ENCODE measurements at regions not wholly inside any gene's neighbourhood (a gene's known extent, or its start where the extent isn't known, plus 50 kb on each side); places are given as distances from the start of the nearest gene placed in this dataset.
"Not testable (repeated sequence)": the region's sequence is repeated elsewhere in the genome, so short reads cannot be mapped to it uniquely, and the experiment has no call there.

GRCh38 chr20:25859649-25860530 is 163.2 kb upstream of the ZNF337 start:
- CTCF ChIA-PET (ENCODE audit: unreplicated experiment): no interaction called here
- no peak for DNase-seq (ENCODE audit: low spot score)
- BruUV-seq (replicated peaks): no TSS peak
- Histone ChIP-seq H3K9me2 (ENCODE audit: insufficient read depth, low read length) (no peaks in the 10 kb centered on the region), H3K27ac (ENCODE audit: low read depth, low read length, poor library complexity, severe bottlenecking) (no peak overlapping the region), H3K4me2 (ENCODE audit: low read length) (no peak overlapping the region), H3K4me1 (ENCODE audit: insufficient read depth, low read length, poor library complexity, severe bottlenecking) (no peaks in the 10 kb centered on the region), H2AFZ (ENCODE audit: low read length) (no peak overlapping the region), H3K36me3 (ENCODE audit: insufficient read depth, low read length) (no peaks in the 10 kb centered on the region), H3K9me3 (ENCODE audit: low read length) (no peaks in the 10 kb centered on the region), H4K20me1 (ENCODE audit: insufficient read depth, low read length) (no peaks in the 10 kb centered on the region), H3K4me3 (ENCODE audit: low read depth, low read length, poor library complexity, severe bottlenecking) (no peak overlapping the region), H3K79me2 (ENCODE audit: insufficient read depth, low read depth, low read length) (no peaks in the 10 kb centered on the region)
- TF ChIP-seq EZH2phosphoT487 (IDR thresholded peaks at IDR 0.05; ENCODE audit: borderline replicate concordance, low read depth, low read length): no peak
- no peak for TF ChIP-seq CTCF (conservative IDR thresholded peaks at IDR 0.05; ENCODE audit: low read length)
- intact Hi-C loops (cut with micrococcal nuclease; ENCODE audit: unreplicated experiment): no loop called here
- POLR2A ChIA-PET: no interaction called here

DNA sequence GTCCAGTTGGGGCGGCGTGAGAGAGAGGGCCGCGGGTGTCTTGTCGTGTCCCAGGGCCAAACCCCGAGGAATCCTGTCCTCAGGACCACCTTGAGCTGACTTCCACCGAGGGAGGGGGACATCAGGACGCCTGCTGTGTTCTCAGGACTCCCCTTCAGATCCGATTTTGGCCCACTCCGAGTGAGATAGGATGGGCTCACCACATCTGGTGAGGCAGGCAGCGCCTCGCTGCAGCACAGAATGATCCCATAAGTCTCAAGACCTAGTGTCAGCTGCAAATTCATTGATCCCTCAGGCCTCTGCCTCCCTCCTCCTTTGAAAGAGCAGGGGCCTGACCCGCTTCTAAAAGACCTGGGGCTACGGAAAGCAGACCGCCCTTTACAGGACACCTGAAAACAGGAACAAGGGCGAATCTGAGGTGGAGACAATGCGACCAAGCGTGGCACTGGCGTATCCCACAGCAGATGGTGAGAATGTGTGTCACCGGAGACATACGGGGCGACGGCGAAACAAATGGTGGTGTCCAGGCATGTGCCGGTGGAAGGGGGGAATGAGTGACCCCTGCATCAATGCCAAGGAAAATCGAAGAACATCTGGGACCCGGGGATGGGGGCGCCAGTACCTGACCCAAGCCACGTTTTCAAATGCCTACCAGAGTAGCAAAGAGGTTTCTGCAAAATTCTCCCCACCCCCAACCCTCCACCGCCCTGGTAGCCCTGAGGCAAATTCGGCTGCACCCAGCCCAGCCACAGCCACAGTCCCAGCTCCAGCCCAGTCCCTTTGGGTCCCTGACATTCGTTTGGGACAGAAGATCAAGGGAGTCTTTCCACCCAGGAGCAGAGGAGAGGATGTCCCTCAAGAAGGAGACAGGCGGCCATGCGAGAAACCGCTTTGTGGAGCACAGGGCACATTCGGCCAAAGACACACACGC is 162.1 kb upstream of the ZNF337 start:
- TF ChIP-seq CTCF (conservative IDR thresholded peaks at IDR 0.05; ENCODE audit: low read length) (no peak), EZH2phosphoT487 (IDR thresholded peaks at IDR 0.05; ENCODE audit: borderline replicate concordance, low read depth, low read length) (no peak)
- Histone ChIP-seq H3K79me2 (ENCODE audit: insufficient read depth, low read depth, low read length) (no peaks in the 10 kb centered on the region), H3K4me3 (ENCODE audit: low read depth, low read length, poor library complexity, severe bottlenecking) (no peak overlapping the region), H3K9me2 (ENCODE audit: insufficient read depth, low read length) (no peaks in the 10 kb centered on the region), H3K4me1 (ENCODE audit: insufficient read depth, low read length, poor library complexity, severe bottlenecking) (no peaks in the 10 kb centered on the region), H3K4me2 (ENCODE audit: low read length) (no peak overlapping the region; the same call in 1 of the 2 replicates), H2AFZ (ENCODE audit: low read length) (no peak overlapping the region), H3K9me3 (ENCODE audit: low read length) (no peaks in the 10 kb centered on the region), H3K27ac (ENCODE audit: low read depth, low read length, poor library complexity, severe bottlenecking) (no peak overlapping the region), H3K36me3 (ENCODE audit: insufficient read depth, low read length) (no peaks in the 10 kb centered on the region), H4K20me1 (ENCODE audit: insufficient read depth, low read length) (no peaks in the 10 kb centered on the region)
- no peak for DNase-seq (ENCODE audit: low spot score)
- CTCF ChIA-PET (ENCODE audit: unreplicated experiment): no interaction called here
- POLR2A ChIA-PET: interaction anchor here (0.7 kb wide), 1 partner anchor 9 kb away, joined by 3 read pairs; no protein-coding TSS in a partner anchor
- intact Hi-C loops (cut with micrococcal nuclease; ENCODE audit: unreplicated experiment): no loop called here
- no TSS peak for BruUV-seq (replicated peaks)

DNA sequence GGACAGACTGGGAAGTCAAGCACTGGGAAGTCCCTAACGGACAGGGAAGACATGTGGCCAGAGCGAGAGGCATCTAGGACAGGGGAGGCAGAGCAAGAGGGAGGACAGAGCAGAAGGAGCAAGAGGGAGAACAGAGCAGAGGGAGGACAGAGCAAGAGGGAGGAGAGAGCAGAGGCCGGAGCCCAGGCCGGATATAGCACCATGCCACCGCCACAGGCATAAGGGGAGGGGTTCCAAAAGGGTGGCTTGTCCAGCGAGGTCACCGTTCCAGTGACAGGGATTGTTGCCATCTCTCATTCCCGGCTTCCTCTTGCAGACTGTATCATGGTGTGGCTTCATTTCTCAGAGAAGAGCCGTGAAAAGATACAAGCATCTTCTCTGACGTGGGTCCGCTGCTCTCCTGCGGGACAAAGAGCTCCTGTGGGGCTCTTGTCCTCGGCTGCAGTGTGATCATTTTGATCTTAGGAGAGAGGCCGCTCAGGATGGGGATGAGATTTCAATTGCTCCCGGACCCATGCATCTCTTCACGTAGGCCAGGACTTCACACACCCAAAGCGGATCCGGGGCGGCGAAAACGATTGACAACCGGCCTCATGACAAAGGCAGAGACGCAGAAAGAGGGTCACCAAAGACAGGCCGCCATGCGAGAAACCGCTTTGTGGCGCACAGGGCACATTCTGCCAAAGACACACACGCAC is 160.6 kb upstream of the ZNF337 start:
- not testable (repeated sequence) for DNase-seq (ENCODE audit: low spot score)

More for the DNA sequence above, 160.6 kb upstream of the ZNF337 start:
- BruUV-seq (replicated peaks); H2AFZ ChIP-seq (ENCODE audit: low read length); H3K36me3 ChIP-seq (ENCODE audit: insufficient read depth, low read length); POLR2A ChIA-PET; H3K4me1 ChIP-seq (ENCODE audit: insufficient read depth, low read length, poor library complexity, severe bottlenecking); H3K4me3 ChIP-seq (ENCODE audit: low read depth, low read length, poor library complexity, severe bottlenecking); H3K4me2 ChIP-seq (ENCODE audit: low read length); H3K79me2 ChIP-seq (ENCODE audit: insufficient read depth, low read depth, low read length); intact Hi-C loops (cut with micrococcal nuclease; ENCODE audit: unreplicated experiment); H3K9me3 ChIP-seq (ENCODE audit: low read length); CTCF ChIA-PET (ENCODE audit: unreplicated experiment); H3K9me2 ChIP-seq (ENCODE audit: insufficient read depth, low read length); H4K20me1 ChIP-seq (ENCODE audit: insufficient read depth, low read length); H3K27ac ChIP-seq (ENCODE audit: low read depth, low read length, poor library complexity, severe bottlenecking): not testable (repeated sequence)
